Sigmoid colon (tissue), 4 donors: ENCODE measurements at regions not wholly inside any gene's neighbourhood (a gene's known extent, or its start where the extent isn't known, plus 50 kb on each side); places are given as distances from the start of the nearest gene placed in this dataset.

ENCODE experiments used
- CTCF ChIP-seq, 4 experiments: fragments of 450-650 bp in 3 of 4; fragments of 200-600 bp in 1 of 4; IDR thresholded peaks; one replicate each; pipeline ENCODE4 v1.5.1; 2016 to 2019; ENCODE audit warnings: antibody characterized with exemption in 4 of 4, mild to moderate bottlenecking in 3 of 4, moderate library complexity in 2 of 4
- EP300 ChIP-seq, 4 donors: sonication (generic); formaldehyde crosslinking; IDR thresholded peaks; one replicate each; pipeline ENCODE4 v1.6.1; 2017; ENCODE audit warnings: antibody characterized with exemption in 4 of 4
- POLR2A ChIP-seq, 2 donors: fragments of 450-650 bp; IDR thresholded peaks; one replicate each; pipeline ENCODE4 v1.6.1; 2016; ENCODE audit warnings: antibody characterized with exemption in 2 of 2, mild to moderate bottlenecking in 2 of 2, moderate library complexity in 2 of 2
- POLR2AphosphoS5 ChIP-seq, 4 donors: sonication (generic); formaldehyde crosslinking; IDR thresholded peaks; one replicate each; pipeline ENCODE4 v1.6.1; 2017; ENCODE audit warnings: antibody characterized with exemption in 4 of 4

GRCh38 chr6:82095091-82095490, 152.5 kb downstream of the IBTK start:
- no peak for TF ChIP-seq EP300 (IDR thresholded peaks at IDR 0.05)
- no peak for TF ChIP-seq CTCF (IDR thresholded peaks at IDR 0.05)
- TF ChIP-seq POLR2AphosphoS5 (IDR thresholded peaks at IDR 0.05), result no peak
- TF ChIP-seq POLR2A (IDR thresholded peaks at IDR 0.05), result no peak
